GM12865 (cell line): ENCODE measurements at regions not wholly inside any gene's neighbourhood (a gene's known extent, or its start where the extent isn't known, plus 50 kb on each side); places are given as distances from the start of the nearest gene placed in this dataset.

Experiments used
- DNase-seq: peaks from one replicate; pipeline ENCODE4 v3.0.0; 2010; ENCODE audit warnings: low read depth
- H3K4me3 ChIP-seq: 2 replicates; pipeline ENCODE4 v1.5.1; 2011; ENCODE audit warnings: mild to moderate bottlenecking, low read depth, low read length, control low read depth
- TF ChIP-seq, protein P1 (sequence below): IDR thresholded peaks from 2 replicates; pipeline ENCODE4 v1.5.1; 2011; ENCODE audit warnings: low read length, control low read depth, low read depth, inconsistent platforms; ENCODE audit not compliant: insufficient read depth; ENCODE audit errors: missing control alignments

DNA sequence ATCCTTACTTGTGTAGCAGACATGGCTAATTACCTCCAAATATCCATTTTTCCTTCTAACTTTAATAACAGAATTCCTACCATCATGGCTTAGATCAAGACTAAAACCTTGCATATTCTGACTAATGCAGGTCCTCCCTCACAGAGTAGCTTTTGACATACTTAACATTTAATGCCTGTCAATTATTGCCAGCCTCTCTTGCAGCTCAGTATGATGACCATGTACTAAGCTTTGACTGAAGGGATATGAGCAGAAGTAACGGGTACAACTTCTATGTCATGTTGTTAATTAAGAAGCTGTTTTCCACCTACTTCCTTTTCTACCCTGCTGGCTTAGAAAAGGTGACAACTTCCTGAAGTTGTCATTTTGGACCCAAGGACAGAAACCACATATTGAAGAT, 533.4 kb downstream of the PSAT1 start:
- TF ChIP-seq, protein P1, sequence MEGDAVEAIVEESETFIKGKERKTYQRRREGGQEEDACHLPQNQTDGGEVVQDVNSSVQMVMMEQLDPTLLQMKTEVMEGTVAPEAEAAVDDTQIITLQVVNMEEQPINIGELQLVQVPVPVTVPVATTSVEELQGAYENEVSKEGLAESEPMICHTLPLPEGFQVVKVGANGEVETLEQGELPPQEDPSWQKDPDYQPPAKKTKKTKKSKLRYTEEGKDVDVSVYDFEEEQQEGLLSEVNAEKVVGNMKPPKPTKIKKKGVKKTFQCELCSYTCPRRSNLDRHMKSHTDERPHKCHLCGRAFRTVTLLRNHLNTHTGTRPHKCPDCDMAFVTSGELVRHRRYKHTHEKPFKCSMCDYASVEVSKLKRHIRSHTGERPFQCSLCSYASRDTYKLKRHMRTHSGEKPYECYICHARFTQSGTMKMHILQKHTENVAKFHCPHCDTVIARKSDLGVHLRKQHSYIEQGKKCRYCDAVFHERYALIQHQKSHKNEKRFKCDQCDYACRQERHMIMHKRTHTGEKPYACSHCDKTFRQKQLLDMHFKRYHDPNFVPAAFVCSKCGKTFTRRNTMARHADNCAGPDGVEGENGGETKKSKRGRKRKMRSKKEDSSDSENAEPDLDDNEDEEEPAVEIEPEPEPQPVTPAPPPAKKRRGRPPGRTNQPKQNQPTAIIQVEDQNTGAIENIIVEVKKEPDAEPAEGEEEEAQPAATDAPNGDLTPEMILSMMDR, result no peak
- no peak overlapping the region for H3K4me3 ChIP-seq

DNA sequence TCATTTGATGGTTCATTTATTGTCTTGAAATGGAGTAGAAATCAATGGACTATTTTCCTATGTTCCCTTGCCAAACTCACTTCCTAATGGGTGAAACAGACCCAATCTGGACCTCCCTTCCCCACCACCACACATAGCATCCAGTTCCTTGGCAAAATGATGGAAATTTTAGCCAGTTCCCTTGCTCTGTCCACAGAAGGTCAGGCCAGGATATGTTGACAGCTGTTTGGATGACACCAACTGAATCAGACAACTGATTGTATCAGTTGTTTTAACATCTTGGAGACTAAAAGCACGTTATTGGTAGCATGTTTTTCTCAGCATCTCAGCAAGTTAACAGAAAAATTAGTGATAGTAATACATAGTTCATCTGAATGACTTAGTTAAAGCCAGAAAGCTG, 534.8 kb downstream of the PSAT1 start:
- H3K4me3 ChIP-seq, result no peak overlapping the region
- DNase-seq, result no peak
- TF ChIP-seq, protein P1, result no peak

More for the DNA sequence above, 533.4 kb downstream of the PSAT1 start:
- no peak for DNase-seq

DNA sequence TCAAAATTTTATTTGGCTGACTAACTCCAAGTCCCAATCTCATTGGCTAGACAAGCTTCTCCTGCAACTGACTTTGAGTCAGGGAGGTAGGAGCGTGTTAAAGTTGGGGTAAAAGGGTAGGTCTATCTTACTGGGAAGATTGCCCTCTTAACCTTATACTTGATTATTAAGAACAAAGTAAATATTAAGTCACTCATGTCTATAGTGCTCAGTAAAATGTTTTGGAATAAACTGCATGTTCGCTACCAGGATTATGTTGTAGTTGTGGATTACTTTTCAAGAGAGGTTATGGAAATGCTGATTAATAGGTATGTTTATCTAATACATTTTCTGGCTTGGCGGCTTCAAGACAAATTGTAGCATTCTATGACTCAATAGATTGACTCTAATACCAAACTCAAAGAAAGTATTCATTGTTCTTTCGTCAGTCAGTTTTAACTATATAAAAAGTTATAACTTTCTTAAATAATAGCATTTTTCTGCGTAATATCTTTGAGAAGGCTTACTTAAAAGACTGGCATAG, 539.1 kb downstream of the PSAT1 start:
- TF ChIP-seq, protein P1, result no peak
- DNase-seq, result no peak
- no peak overlapping the region for H3K4me3 ChIP-seq

- TF ChIP-seq, protein P1, result no peak
- H3K4me3 ChIP-seq, result no peak overlapping the region
- no peak for DNase-seq
Observed at GRCh38 chr9:78839252-78839651, 542.3 kb downstream of the PSAT1 start.

DNA sequence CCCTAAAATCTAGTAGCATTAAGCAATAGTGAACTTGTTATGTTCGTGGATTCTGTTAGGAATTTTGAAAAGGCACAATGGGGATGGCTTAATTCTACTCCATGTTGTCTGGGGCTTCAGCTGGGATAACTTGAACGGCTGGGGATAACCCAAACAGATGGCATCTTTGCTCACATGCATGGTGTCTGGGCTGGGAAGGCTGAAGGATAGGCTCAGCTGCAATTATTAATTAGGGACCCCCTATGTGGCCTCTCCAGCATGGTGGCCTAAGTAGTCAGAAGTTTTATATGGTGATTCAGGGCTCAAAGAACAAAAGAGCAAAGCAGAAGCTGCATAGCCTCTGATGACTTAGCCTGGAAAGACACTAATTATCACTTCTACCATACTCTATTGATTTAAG, 551.1 kb downstream of the PSAT1 start:
- no peak for DNase-seq
- H3K4me3 ChIP-seq, result no peak overlapping the region
- TF ChIP-seq, protein P1, result no peak

GRCh38 chr9:78856144-78856543, 559.2 kb downstream of the PSAT1 start:
- TF ChIP-seq, protein P1, result no peak
- no peak for DNase-seq
- H3K4me3 ChIP-seq, result no peak overlapping the region

DNA sequence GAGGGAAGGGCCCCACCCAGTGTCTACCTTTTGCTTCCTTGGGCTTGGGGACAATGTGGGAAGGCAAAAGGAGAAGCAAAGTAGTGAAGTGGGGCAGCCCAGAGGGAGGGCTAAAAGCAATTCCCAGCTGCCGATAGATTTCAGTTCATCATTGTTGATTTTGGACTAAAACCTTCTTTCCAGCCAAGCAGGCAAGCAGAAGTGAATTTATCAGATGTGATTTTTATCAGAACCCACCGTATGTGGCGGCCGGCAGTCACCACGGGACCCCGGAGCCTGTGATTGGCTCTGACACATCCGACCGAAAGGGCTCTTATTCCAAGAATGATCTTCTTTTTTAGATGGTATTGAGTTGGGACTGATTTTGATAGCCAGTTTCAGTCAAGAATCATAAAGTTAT, 559.9 kb downstream of the PSAT1 start:
- no peak for DNase-seq
- TF ChIP-seq, protein P1, result no peak
- H3K4me3 ChIP-seq, result no peak overlapping the region
